Small intestine (tissue), 7 donors: ENCODE measurements at regions not wholly inside any gene's neighbourhood (a gene's known extent, or its start where the extent isn't known, plus 50 kb on each side); places are given as distances from the start of the nearest gene placed in this dataset.

Experiments used
- DNase-seq, 2 donors: peaks; one replicate each; pipeline versions ENCODE4 v3.0.0 to v3.0.0-alpha.2; 2013
- FAIRE-seq: peaks from 2 replicates; lab custom pipeline; 2012; peaks lifted over from hg19 to GRCh38; lab: Jason Lieb, UNC
- H3K27ac ChIP-seq, 3 donors: one replicate each; pipeline ENCODE4 v1.5.1; 2013; ENCODE audit warnings: low read length in 2 of 3, mild to moderate bottlenecking in 2 of 3, control low read depth in 1 of 3, inconsistent platforms in 1 of 3, low read depth in 1 of 3, moderate library complexity in 1 of 3
- H3K27me3 ChIP-seq, 3 donors: one replicate each; pipeline ENCODE4 v1.6.1; 2013; ENCODE audit warnings: low read length in 3 of 3, inconsistent platforms in 1 of 3; ENCODE audit not compliant: control insufficient read depth in 3 of 3, insufficient read depth in 3 of 3
- H3K36me3 ChIP-seq, 3 donors: one replicate each; pipeline ENCODE4 v1.6.1; 2013; ENCODE audit warnings: low read length in 3 of 3, inconsistent platforms in 1 of 3, low read depth in 1 of 3, mild to moderate bottlenecking in 1 of 3, moderate library complexity in 1 of 3; ENCODE audit not compliant: control insufficient read depth in 3 of 3, insufficient read depth in 2 of 3
- H3K4me1 ChIP-seq, 3 donors: one replicate each; pipeline ENCODE4 v1.6.1; 2013; ENCODE audit warnings: low read length in 2 of 3, inconsistent platforms in 1 of 3, low read depth in 1 of 3, mild to moderate bottlenecking in 1 of 3, moderate library complexity in 1 of 3; ENCODE audit not compliant: control insufficient read depth in 3 of 3, insufficient read depth in 2 of 3
- H3K4me3 ChIP-seq, 3 donors: one replicate each; pipeline ENCODE4 v1.5.1; 2013; ENCODE audit warnings: low read length in 3 of 3, control low read depth in 1 of 3, inconsistent platforms in 1 of 3, low read depth in 1 of 3, mild to moderate bottlenecking in 1 of 3, moderate library complexity in 1 of 3
- H3K9me3 ChIP-seq, 2 donors: one replicate each; pipeline ENCODE4 v1.6.1; 2013; ENCODE audit warnings: low read depth in 1 of 2, low read length in 1 of 2; ENCODE audit not compliant: control insufficient read depth in 2 of 2, insufficient read depth in 1 of 2
- WGBS, 3 donors: extraction: QIAGEN DNeasy Blood & Tissue Kit; methylation state at CpG; one replicate each; pipeline ENCODE4 v1.1.7; 2013; 5-methylcytosine and 5-hydroxymethylcytosine counted together
- donor health status: healthy with polysubstance abuse.
- donor health status: control.
- donor health status: control.
- donor health status: Bipolar disorder and iron deficiency.
- donor health status: healthy.

- FAIRE-seq (no peak), DNase-seq (no peak)
- Histone ChIP-seq H3K4me3 (no peak overlapping the region), H3K36me3 (no peaks in the 10 kb centered on the region), H3K27ac (no peak overlapping the region), H3K27me3 (no peaks in the 10 kb centered on the region), H3K9me3 (peaks cover 0 to 1% of the 10 kb centered on the region in 2 donors), H3K4me1 (no peaks in the 10 kb centered on the region)
- 84 to 86% (median 84%) methylated on average over 4 of the region's 4 CpGs for WGBS, 3 donors
Observed at GRCh38 chr16:9437115-9437514, 345.7 kb downstream of the HAPSTR1 start.

- FAIRE-seq (no peak), DNase-seq (no peak)
- no peaks in the 10 kb centered on the region for H3K4me1 ChIP-seq
- H3K9me3 ChIP-seq = peaks cover 0 to 1% of the 10 kb centered on the region in 2 donors
- WGBS, 3 donors = 91 to 95% (median 93%) methylated on average over 1 of the region's 1 CpG
- H3K27me3 ChIP-seq = no peaks in the 10 kb centered on the region
- no peak overlapping the region for H3K27ac ChIP-seq
- no peak overlapping the region for H3K4me3 ChIP-seq
- H3K36me3 ChIP-seq = no peaks in the 10 kb centered on the region
Observed at GRCh38 chr16:9438991-9439390, 347.5 kb downstream of the HAPSTR1 start.

GRCh38 chr16:9441012-9441411, 349.6 kb downstream of the HAPSTR1 start:
- peak in 1 of 2 donors; percentile 52 for DNase-seq
- no peaks in the 10 kb centered on the region for H3K4me1 ChIP-seq
- no peak overlapping the region for H3K4me3 ChIP-seq
- no peak for FAIRE-seq
- peaks cover 0 to 1% of the 10 kb centered on the region in 2 donors for H3K9me3 ChIP-seq
- no peaks in the 10 kb centered on the region for H3K36me3 ChIP-seq
- H3K27ac ChIP-seq = no peak overlapping the region
- H3K27me3 ChIP-seq = no peaks in the 10 kb centered on the region
- WGBS, 3 donors = 14 to 19% (median 18%) methylated on average over 4 of the region's 4 CpGs

- H3K4me3 ChIP-seq = no peak overlapping the region
Observed at GRCh38 chr16:9443864-9444263, 352.4 kb downstream of the HAPSTR1 start.

GRCh38 chr16:9446471-9447194, 355.2 kb downstream of the HAPSTR1 start:
- FAIRE-seq = no peak
- peak overlapping the region in 1 of 3 donors; percentile 60 for H3K27ac ChIP-seq
- H3K27me3 ChIP-seq = no peaks in the 10 kb centered on the region
- peaks cover 0 to 2% (median 0%) of the 10 kb centered on the region in 3 donors for H3K4me1 ChIP-seq
- H3K36me3 ChIP-seq = no peaks in the 10 kb centered on the region
- 64 to 71% (median 69%) methylated on average over 6 of the region's 6 CpGs for WGBS, 3 donors
- peak in 1 of 2 donors; percentile 65 for DNase-seq
- H3K4me3 ChIP-seq = no peak overlapping the region
- no peaks in the 10 kb centered on the region for H3K9me3 ChIP-seq

More at GRCh38 chr16:9443864-9444263, 352.4 kb downstream of the HAPSTR1 start:
- H3K27me3 ChIP-seq = no peaks in the 10 kb centered on the region
- DNase-seq (no peak), FAIRE-seq (no peak)
- peaks cover 0 to 2% (median 0%) of the 10 kb centered on the region in 3 donors for H3K4me1 ChIP-seq
- H3K27ac ChIP-seq = no peak overlapping the region
- H3K36me3 ChIP-seq = no peaks in the 10 kb centered on the region
- WGBS, 3 donors = 59 to 75% (median 69%) methylated on average over 3 of the region's 3 CpGs
- H3K9me3 ChIP-seq = no peaks in the 10 kb centered on the region

DNA sequence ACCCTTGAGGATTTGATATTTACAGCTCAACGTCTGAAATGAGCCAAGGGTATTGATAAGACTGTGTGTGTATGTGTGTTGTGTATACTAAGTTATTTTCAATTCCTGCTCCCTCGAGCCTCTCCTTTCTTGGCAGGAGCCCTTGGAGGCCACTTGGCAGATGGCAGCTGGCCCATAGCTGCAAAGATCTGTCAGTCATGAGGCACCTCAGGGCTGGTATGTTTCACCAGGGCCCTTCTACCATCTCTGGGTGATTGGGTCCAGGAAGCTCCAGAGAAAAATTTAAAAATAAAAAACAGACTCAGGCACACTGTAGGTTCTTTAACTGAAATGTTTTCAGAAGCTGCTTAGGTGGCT, 355.7 kb downstream of the HAPSTR1 start:
- no peaks in the 10 kb centered on the region for H3K9me3 ChIP-seq
- H3K27me3 ChIP-seq = no peaks in the 10 kb centered on the region
- H3K36me3 ChIP-seq = no peaks in the 10 kb centered on the region
- 13 to 43% (median 18%) methylated on average over 2 of the region's 2 CpGs for WGBS, 3 donors
- FAIRE-seq = no peak
- no peak overlapping the region for H3K4me3 ChIP-seq
- peaks cover 0 to 2% (median 0%) of the 10 kb centered on the region in 3 donors for H3K4me1 ChIP-seq
- peak overlapping the region in 1 of 3 donors; percentile 60 for H3K27ac ChIP-seq
- DNase-seq = no peak

- Histone ChIP-seq H3K9me3 (no peaks in the 10 kb centered on the region), H3K4me3 (no peak overlapping the region), H3K27ac (no peak overlapping the region), H3K4me1 (peaks cover 0 to 2% (median 0%) of the 10 kb centered on the region in 3 donors), H3K36me3 (no peaks in the 10 kb centered on the region), H3K27me3 (no peaks in the 10 kb centered on the region)
- WGBS, 3 donors = 19 to 71% (median 31%) methylated on average over 4 of the region's 4 CpGs
- DNase-seq = no peak
- FAIRE-seq = no peak
Observed at GRCh38 chr16:9447699-9448098, 356.3 kb downstream of the HAPSTR1 start.

DNA sequence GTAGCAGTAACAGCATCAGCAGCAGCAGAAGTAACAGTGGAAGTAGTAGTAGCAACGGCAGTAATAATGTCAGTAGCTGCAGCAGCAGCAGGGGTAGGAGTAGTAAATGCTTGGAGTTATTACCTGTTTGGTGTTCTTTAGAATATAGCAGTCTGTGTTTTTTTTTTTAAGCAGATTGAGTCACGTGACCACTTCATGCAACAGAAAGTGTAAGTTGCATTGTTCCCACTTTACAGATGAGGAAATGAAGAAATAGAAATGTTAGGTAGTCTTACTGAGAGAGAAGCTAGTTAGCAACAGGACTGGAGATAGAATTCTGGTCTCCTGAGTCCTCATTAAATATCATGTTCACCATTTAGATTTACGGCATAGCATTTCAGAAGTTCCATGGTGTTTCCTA, 358.2 kb downstream of the HAPSTR1 start:
- WGBS, 3 donors = 83 to 92% (median 90%) methylated on average over 3 of the region's 3 CpGs
- H3K27ac ChIP-seq = no peak overlapping the region
- no peak overlapping the region for H3K4me3 ChIP-seq
- no peak for DNase-seq
- FAIRE-seq = no peak
- no peaks in the 10 kb centered on the region for H3K27me3 ChIP-seq
- peaks cover 0 to 2% (median 0%) of the 10 kb centered on the region in 3 donors for H3K4me1 ChIP-seq
- H3K36me3 ChIP-seq = no peaks in the 10 kb centered on the region
- peaks cover 0 to 3% of the 10 kb centered on the region in 2 donors for H3K9me3 ChIP-seq
